Activated naive CD4-positive, alpha-beta T cell treated with anti-CD3 and anti-CD28 coated beads, Interleukin-2, amount 10 ng/mL, durations not matched to agents 7 days and 5 days (primary cell): ENCODE measurements at regions not wholly inside any gene's neighbourhood (a gene's known extent, or its start where the extent isn't known, plus 50 kb on each side); places are given as distances from the start of the nearest gene placed in this dataset.
A peak's percentile ranks its signal among the peaks of the same experiment; 100 is the strongest.

ENCODE experiments used
- CTCF ChIA-PET: fragments of 350-600 bp; sonication (Branson Sonifier 250); formaldehyde crosslinking; loops from one replicate; lab custom pipeline; 2021; ENCODE audit warnings: antibody characterized with exemption; lab: Charles Lee
- DNase-seq: peaks from one replicate; pipeline ENCODE4 v3.0.0-alpha.2; 2020
- H3K27ac Mint-ChIP-seq: one replicate; pipeline ENCODE4 v1.8.0; 2021; ENCODE audit warnings: mild to moderate bottlenecking, moderate library complexity, mixed read lengths
- H3K27me3 Mint-ChIP-seq: one replicate; pipeline ENCODE4 v1.8.0; 2021; ENCODE audit warnings: mild to moderate bottlenecking, mixed read lengths
- H3K36me3 Mint-ChIP-seq: one replicate; pipeline ENCODE4 v1.8.0; 2021; ENCODE audit warnings: mixed read lengths
- H3K4me1 Mint-ChIP-seq: one replicate; pipeline ENCODE4 v1.8.0; 2021; ENCODE audit warnings: mixed read lengths
- H3K4me3 Mint-ChIP-seq: one replicate; pipeline ENCODE4 v1.8.0; 2021; ENCODE audit warnings: mild to moderate bottlenecking, moderate library complexity, mixed read lengths
- H3K9me3 Mint-ChIP-seq: one replicate; pipeline ENCODE4 v1.8.0; 2021; ENCODE audit warnings: mixed read lengths

GRCh38 chr1:4460052-4460451, 194.4 kb upstream of the AJAP1 start:
- Mint-ChIP-seq H3K36me3 (no peaks in the 10 kb centered on the region), H3K9me3 (peaks cover 4% of the 10 kb centered on the region), H3K4me1 (no peaks in the 10 kb centered on the region), H3K4me3 (no peak overlapping the region), H3K27me3 (no peaks in the 10 kb centered on the region), H3K27ac (peak overlapping the region; percentile 39)
- CTCF ChIA-PET: no interaction called here
- DNase-seq: no peak

- H3K27ac Mint-ChIP-seq: no peak overlapping the region
- DNase-seq: no peak
- no peaks in the 10 kb centered on the region for H3K36me3 Mint-ChIP-seq
- no peak overlapping the region for H3K4me3 Mint-ChIP-seq
- peaks cover 4% of the 10 kb centered on the region for H3K9me3 Mint-ChIP-seq
- no peaks in the 10 kb centered on the region for H3K27me3 Mint-ChIP-seq
- H3K4me1 Mint-ChIP-seq: no peaks in the 10 kb centered on the region
- CTCF ChIA-PET: no interaction called here
These were observed 193.8 kb upstream of the AJAP1 start for GRCh38 chr1:4460651-4461050.

- Mint-ChIP-seq H3K27me3 (no peaks in the 10 kb centered on the region), H3K36me3 (no peaks in the 10 kb centered on the region), H3K27ac (no peak overlapping the region), H3K4me1 (no peaks in the 10 kb centered on the region), H3K9me3 (no peaks in the 10 kb centered on the region), H3K4me3 (no peak overlapping the region)
- CTCF ChIA-PET: no interaction called here
- no peak for DNase-seq
These were observed 192.6 kb upstream of the AJAP1 start for GRCh38 chr1:4461726-4462290.

GRCh38 chr1:4462831-4463484, 191.5 kb upstream of the AJAP1 start:
- no peaks in the 10 kb centered on the region for H3K4me1 Mint-ChIP-seq
- no peak overlapping the region for H3K4me3 Mint-ChIP-seq
- CTCF ChIA-PET: no interaction called here

GRCh38 chr1:4463631-4464030, 190.8 kb upstream of the AJAP1 start:
- H3K27me3 Mint-ChIP-seq: no peaks in the 10 kb centered on the region
- CTCF ChIA-PET: no interaction called here
- no peak overlapping the region for H3K27ac Mint-ChIP-seq
- no peak overlapping the region for H3K4me3 Mint-ChIP-seq
- H3K4me1 Mint-ChIP-seq: no peaks in the 10 kb centered on the region
- H3K9me3 Mint-ChIP-seq: no peaks in the 10 kb centered on the region
- DNase-seq: no peak
- H3K36me3 Mint-ChIP-seq: no peaks in the 10 kb centered on the region

More at GRCh38 chr1:4462831-4463484, 191.5 kb upstream of the AJAP1 start:
- H3K27me3 Mint-ChIP-seq: no peaks in the 10 kb centered on the region
- H3K9me3 Mint-ChIP-seq: no peaks in the 10 kb centered on the region
- DNase-seq: no peak
- no peaks in the 10 kb centered on the region for H3K36me3 Mint-ChIP-seq
- no peak overlapping the region for H3K27ac Mint-ChIP-seq

- no peak for DNase-seq
- CTCF ChIA-PET: no interaction called here
- Mint-ChIP-seq H3K4me1 (no peaks in the 10 kb centered on the region), H3K36me3 (no peaks in the 10 kb centered on the region), H3K9me3 (no peaks in the 10 kb centered on the region), H3K4me3 (no peak overlapping the region), H3K27ac (no peak overlapping the region), H3K27me3 (no peaks in the 10 kb centered on the region)
These were observed 189.9 kb upstream of the AJAP1 start for GRCh38 chr1:4464478-4464877.

GRCh38 chr1:4467241-4467640, 187.2 kb upstream of the AJAP1 start:
- H3K9me3 Mint-ChIP-seq: no peaks in the 10 kb centered on the region
- H3K27me3 Mint-ChIP-seq: no peaks in the 10 kb centered on the region
- H3K27ac Mint-ChIP-seq: no peak overlapping the region

GRCh38 chr1:4468386-4468785, 186.0 kb upstream of the AJAP1 start:
- no peak overlapping the region for H3K4me3 Mint-ChIP-seq
- CTCF ChIA-PET: no interaction called here
- H3K27ac Mint-ChIP-seq: no peak overlapping the region
- H3K36me3 Mint-ChIP-seq: no peaks in the 10 kb centered on the region
- no peaks in the 10 kb centered on the region for H3K9me3 Mint-ChIP-seq
- H3K27me3 Mint-ChIP-seq: no peaks in the 10 kb centered on the region
- DNase-seq: no peak
- no peaks in the 10 kb centered on the region for H3K4me1 Mint-ChIP-seq

More at GRCh38 chr1:4467241-4467640, 187.2 kb upstream of the AJAP1 start:
- DNase-seq: no peak
- Mint-ChIP-seq H3K36me3 (no peaks in the 10 kb centered on the region), H3K4me3 (no peak overlapping the region), H3K4me1 (no peaks in the 10 kb centered on the region)
- CTCF ChIA-PET: no interaction called here

GRCh38 chr1:4468804-4469514, 185.4 kb upstream of the AJAP1 start:
- DNase-seq: no peak
- H3K4me3 Mint-ChIP-seq: no peak overlapping the region
- H3K27ac Mint-ChIP-seq: no peak overlapping the region
- H3K9me3 Mint-ChIP-seq: no peaks in the 10 kb centered on the region
- no peaks in the 10 kb centered on the region for H3K36me3 Mint-ChIP-seq
- no peaks in the 10 kb centered on the region for H3K27me3 Mint-ChIP-seq
- CTCF ChIA-PET: no interaction called here
- H3K4me1 Mint-ChIP-seq: no peaks in the 10 kb centered on the region

- Mint-ChIP-seq H3K36me3 (no peaks in the 10 kb centered on the region), H3K4me1 (no peaks in the 10 kb centered on the region), H3K4me3 (no peak overlapping the region), H3K9me3 (peaks cover 8% of the 10 kb centered on the region), H3K27ac (no peak overlapping the region), H3K27me3 (no peaks in the 10 kb centered on the region)
- DNase-seq: no peak
- CTCF ChIA-PET: no interaction called here
These were observed 178.0 kb upstream of the AJAP1 start for GRCh38 chr1:4476394-4476793.

- DNase-seq: no peak
- H3K4me1 Mint-ChIP-seq: no peaks in the 10 kb centered on the region
- no peak overlapping the region for H3K27ac Mint-ChIP-seq
- H3K27me3 Mint-ChIP-seq: no peaks in the 10 kb centered on the region
- no peak overlapping the region for H3K4me3 Mint-ChIP-seq
- H3K36me3 Mint-ChIP-seq: no peaks in the 10 kb centered on the region
- peaks cover 2% of the 10 kb centered on the region for H3K9me3 Mint-ChIP-seq
- CTCF ChIA-PET: no interaction called here
These were observed 173.0 kb upstream of the AJAP1 start for GRCh38 chr1:4481451-4481850.

GRCh38 chr1:4482526-4482925, 171.9 kb upstream of the AJAP1 start:
- no peaks in the 10 kb centered on the region for H3K27me3 Mint-ChIP-seq
- CTCF ChIA-PET: no interaction called here
- H3K9me3 Mint-ChIP-seq: no peaks in the 10 kb centered on the region
- no peak overlapping the region for H3K4me3 Mint-ChIP-seq
- no peaks in the 10 kb centered on the region for H3K36me3 Mint-ChIP-seq
- H3K27ac Mint-ChIP-seq: no peak overlapping the region
- no peaks in the 10 kb centered on the region for H3K4me1 Mint-ChIP-seq
- no peak for DNase-seq

- H3K9me3 Mint-ChIP-seq: no peaks in the 10 kb centered on the region
- CTCF ChIA-PET: no interaction called here
- H3K36me3 Mint-ChIP-seq: no peaks in the 10 kb centered on the region
- H3K4me3 Mint-ChIP-seq: no peak overlapping the region
- H3K27ac Mint-ChIP-seq: no peak overlapping the region
- DNase-seq: no peak
- H3K27me3 Mint-ChIP-seq: no peaks in the 10 kb centered on the region
- no peaks in the 10 kb centered on the region for H3K4me1 Mint-ChIP-seq
These were observed 171.3 kb upstream of the AJAP1 start for GRCh38 chr1:4483021-4483625.

GRCh38 chr1:4485398-4485797, 169.0 kb upstream of the AJAP1 start:
- H3K36me3 Mint-ChIP-seq: no peaks in the 10 kb centered on the region
- no peak for DNase-seq
- H3K4me1 Mint-ChIP-seq: no peaks in the 10 kb centered on the region
- no peak overlapping the region for H3K4me3 Mint-ChIP-seq
- no peaks in the 10 kb centered on the region for H3K9me3 Mint-ChIP-seq
- H3K27ac Mint-ChIP-seq: no peak overlapping the region
- no peaks in the 10 kb centered on the region for H3K27me3 Mint-ChIP-seq
- CTCF ChIA-PET: no interaction called here

GRCh38 chr1:4485878-4486277, 168.5 kb upstream of the AJAP1 start:
- no peak for DNase-seq
- Mint-ChIP-seq H3K27ac (no peak overlapping the region), H3K4me3 (no peak overlapping the region), H3K27me3 (no peaks in the 10 kb centered on the region), H3K9me3 (no peaks in the 10 kb centered on the region), H3K36me3 (no peaks in the 10 kb centered on the region), H3K4me1 (no peaks in the 10 kb centered on the region)
- CTCF ChIA-PET: no interaction called here
